SU-DHL-6 (cell line): ENCODE measurements at regions not wholly inside any gene's neighbourhood (a gene's known extent, or its start where the extent isn't known, plus 50 kb on each side); places are given as distances from the start of the nearest gene placed in this dataset.
"Not testable (repeated sequence)": the region's sequence is repeated elsewhere in the genome, so short reads cannot be mapped to it uniquely, and the experiment has no call there.

Source experiments
- H2AFZ ChIP-seq: fragments of 200-600 bp; sonication (generic); 2 replicates; pipeline ENCODE4 v1.6.1; 2014; ENCODE audit warnings: low read depth, mild to moderate bottlenecking, moderate library complexity, mixed read lengths, antibody characterized with exemption, low read length; ENCODE audit not compliant: severe bottlenecking
- H3F3A ChIP-seq: fragments of 200-600 bp; shearing (Covaris generic); 2 replicates; pipeline ENCODE4 v1.6.0; 2016; ENCODE audit warnings: antibody characterized with exemption, mild to moderate bottlenecking; ENCODE audit not compliant: insufficient read depth
- H3K27ac ChIP-seq: fragments of 200-600 bp; sonication (generic); 2 replicates; pipeline ENCODE4 v1.5.1; 2016; ENCODE audit warnings: low read depth, mild to moderate bottlenecking, low read length, moderate library complexity, mixed read lengths
- H3K27me3 ChIP-seq: fragments of 200-600 bp; sonication (generic), shearing (Covaris generic); 2 replicates; pipeline ENCODE4 v1.6.0; 2014; ENCODE audit warnings: mild to moderate bottlenecking, low read length
- H3K36me3 ChIP-seq: fragments of 200-600 bp; sonication (generic); 2 replicates; pipeline ENCODE4 v1.6.1; 2014; ENCODE audit warnings: mild to moderate bottlenecking, low read length, mixed read lengths
- H3K4me2 ChIP-seq: fragments of 300-600, 200-600 bp; shearing (Covaris generic), sonication (generic); 2 replicates; pipeline ENCODE4 v1.6.0; 2014; ENCODE audit warnings: low read length, low read depth, mild to moderate bottlenecking; ENCODE audit not compliant: poor library complexity, severe bottlenecking
- H3K4me3 ChIP-seq: fragments of 200-600 bp; sonication (generic); 2 replicates; pipeline ENCODE4 v1.5.1; 2014; ENCODE audit warnings: antibody characterized with exemption, low read length, mild to moderate bottlenecking, mixed read lengths; ENCODE audit not compliant: insufficient read depth, poor library complexity, severe bottlenecking
- H3K79me2 ChIP-seq: fragments of 200-600 bp; sonication (generic); 2 replicates; pipeline ENCODE4 v1.6.1; 2014; ENCODE audit warnings: mild to moderate bottlenecking, low read length, moderate library complexity; ENCODE audit not compliant: insufficient read depth
- H3K9ac ChIP-seq: fragments of 200-600 bp; sonication (generic); 2 replicates; pipeline ENCODE4 v1.7.0; 2014; ENCODE audit warnings: mild to moderate bottlenecking, low read length
- H3K9me2 ChIP-seq: fragments of 200-600 bp; sonication (generic); replicated peaks from 2 replicates; pipeline ENCODE4 v1.6.1; 2014; ENCODE audit warnings: low read length; ENCODE audit not compliant: insufficient read depth
- H3K9me3 ChIP-seq: fragments of 200-600 bp; sonication (generic); 2 replicates; pipeline ENCODE4 v1.6.1; 2014; ENCODE audit warnings: low read length, mixed read lengths; ENCODE audit not compliant: insufficient read depth
- H4K20me1 ChIP-seq: fragments of 200-600 bp; sonication (generic); 2 replicates; pipeline ENCODE4 v1.6.1; 2014; ENCODE audit warnings: low read depth, mild to moderate bottlenecking, antibody characterized with exemption, low read length, moderate library complexity, mixed read lengths
- CTCF ChIP-seq: fragments of 200-600 bp; sonication (generic); IDR thresholded peaks from one replicate; pipeline ENCODE4 v1.5.1; 2017; ENCODE audit warnings: antibody characterized with exemption, mild to moderate bottlenecking, low read length, moderate library complexity; ENCODE audit not compliant: insufficient read depth, poor library complexity, severe bottlenecking
- EZH2phosphoT487 ChIP-seq: fragments of 200-600 bp; sonication (generic), shearing (Covaris generic); conservative IDR thresholded peaks from 2 replicates; pipeline ENCODE4 v1.6.1; 2018; ENCODE audit warnings: mild to moderate bottlenecking, antibody characterized with exemption, low read length, moderate library complexity, mixed read lengths

DNA sequence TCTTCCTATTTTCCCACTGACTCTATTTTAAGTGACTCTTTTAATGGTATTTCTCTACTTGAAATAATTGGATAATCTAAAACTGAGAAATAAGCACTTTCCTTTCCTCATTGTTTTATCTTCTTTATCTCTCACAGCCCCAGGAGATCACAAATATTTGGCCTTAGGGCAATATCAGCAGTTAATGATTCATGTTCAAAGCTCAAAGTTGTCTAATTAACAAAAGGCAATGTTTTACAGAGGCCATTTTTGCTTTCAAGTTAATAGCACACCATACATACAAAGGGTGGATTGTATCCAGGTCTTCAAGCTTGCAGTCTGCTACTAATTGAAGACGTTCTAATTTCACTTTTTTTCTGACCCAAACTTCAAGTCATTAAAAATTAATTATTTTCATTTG, 120.1 kb downstream of the LRRN1 start:
- TF ChIP-seq CTCF (no peak), EZH2phosphoT487 (no peak)
- H3K79me2 ChIP-seq: no peaks in the 10 kb centered on the region
- no peaks in the 10 kb centered on the region for H4K20me1 ChIP-seq
- H3K4me2 ChIP-seq: no peak overlapping the region
- no peak overlapping the region for H3K4me3 ChIP-seq
- no peak overlapping the region for H3K9ac ChIP-seq
- H3F3A ChIP-seq: no peaks in the 10 kb centered on the region
- H3K9me3 ChIP-seq: no peaks in the 10 kb centered on the region
- H3K27me3 ChIP-seq: no peaks in the 10 kb centered on the region
- no peaks in the 10 kb centered on the region for H3K9me2 ChIP-seq
- H3K27ac ChIP-seq: no peak overlapping the region
- H2AFZ ChIP-seq: no peak overlapping the region
- no peaks in the 10 kb centered on the region for H3K36me3 ChIP-seq

DNA sequence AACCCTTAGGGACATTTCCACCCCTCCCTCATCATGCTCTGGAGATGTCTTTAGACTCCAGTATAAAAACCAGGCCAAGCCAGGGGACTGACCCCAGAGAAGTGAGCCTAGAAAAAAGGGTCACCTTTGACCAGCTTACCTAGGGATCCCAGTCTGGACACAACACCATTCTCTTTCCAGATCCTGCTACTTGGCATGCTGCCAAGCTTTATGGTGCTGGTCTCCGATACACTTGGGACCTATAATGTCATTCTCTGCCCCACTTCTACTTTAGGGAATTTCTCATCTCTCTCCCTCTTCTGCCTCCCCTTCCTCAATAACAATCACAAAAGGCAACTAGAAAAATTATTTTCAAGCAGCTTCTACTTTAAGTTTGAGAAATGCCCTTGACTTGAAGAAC, 124.4 kb downstream of the LRRN1 start:
- Histone ChIP-seq H3K9me2 (no peaks in the 10 kb centered on the region), H3K9me3 (no peaks in the 10 kb centered on the region), H4K20me1 (no peaks in the 10 kb centered on the region), H3K79me2 (no peaks in the 10 kb centered on the region), H3K4me2 (no peak overlapping the region), H3K36me3 (no peaks in the 10 kb centered on the region), H3K27ac (no peak overlapping the region), H3K4me3 (no peak overlapping the region), H3K9ac (no peak overlapping the region), H3K27me3 (no peaks in the 10 kb centered on the region), H3F3A (no peaks in the 10 kb centered on the region), H2AFZ (no peak overlapping the region)
- TF ChIP-seq CTCF (no peak), EZH2phosphoT487 (no peak)

DNA sequence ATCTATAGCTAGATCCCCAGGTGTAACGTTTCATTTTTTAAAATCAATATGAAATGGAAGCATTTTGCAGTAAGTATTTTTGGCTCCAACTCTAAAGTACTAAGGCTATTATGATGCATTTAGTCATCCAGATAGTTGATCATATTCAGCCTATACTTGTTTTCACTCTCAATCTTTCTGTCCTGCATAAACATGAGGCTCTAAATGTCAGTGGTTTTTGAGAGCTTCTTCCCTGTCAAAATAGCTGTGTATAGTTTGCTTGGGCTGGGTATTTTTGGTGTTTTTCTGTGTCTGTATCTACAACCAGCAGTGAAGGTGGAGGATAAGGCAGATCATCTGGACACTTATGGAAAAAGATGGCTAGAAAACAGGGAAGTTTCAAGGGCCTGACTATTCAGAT, 128.0 kb downstream of the LRRN1 start:
- TF ChIP-seq CTCF (no peak), EZH2phosphoT487 (no peak)
- H3F3A ChIP-seq: no peaks in the 10 kb centered on the region
- no peak overlapping the region for H3K9ac ChIP-seq
- no peaks in the 10 kb centered on the region for H3K36me3 ChIP-seq
- no peaks in the 10 kb centered on the region; the same call in 1 of the 2 replicates for H3K9me2 ChIP-seq
- no peak overlapping the region for H3K4me3 ChIP-seq
- no peak overlapping the region for H2AFZ ChIP-seq
- no peak overlapping the region for H3K27ac ChIP-seq
- H4K20me1 ChIP-seq: no peaks in the 10 kb centered on the region
- no peak overlapping the region for H3K4me2 ChIP-seq
- no peaks in the 10 kb centered on the region for H3K27me3 ChIP-seq
- H3K9me3 ChIP-seq: no peaks in the 10 kb centered on the region
- H3K79me2 ChIP-seq: no peaks in the 10 kb centered on the region

DNA sequence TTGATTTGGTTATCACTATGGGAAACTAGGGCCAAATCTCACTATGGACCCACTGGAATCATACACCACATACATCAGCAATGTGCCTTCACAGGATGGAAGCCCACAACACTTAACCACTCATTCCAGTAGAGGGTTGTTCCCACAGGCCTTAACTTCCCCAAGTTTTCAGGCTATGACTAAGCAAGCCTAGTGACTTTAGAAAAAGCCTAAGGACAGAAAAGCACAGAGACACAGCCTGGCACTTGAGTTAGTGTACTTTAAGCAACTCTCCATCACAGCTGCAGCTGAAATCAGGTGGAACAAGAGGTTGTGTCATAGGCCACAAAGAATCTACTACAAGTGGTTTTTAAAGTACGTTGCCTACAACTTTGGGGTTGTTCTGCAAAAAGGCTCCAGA, 128.7 kb downstream of the LRRN1 start:
- H2AFZ ChIP-seq: no peak overlapping the region
- no peak for TF ChIP-seq CTCF
- no peak overlapping the region for H3K9ac ChIP-seq
- no peaks in the 10 kb centered on the region for H3K9me3 ChIP-seq
- no peaks in the 10 kb centered on the region for H3K27me3 ChIP-seq
- no peak overlapping the region for H3K27ac ChIP-seq
- no peaks in the 10 kb centered on the region for H3K79me2 ChIP-seq
- no peaks in the 10 kb centered on the region; the same call in 1 of the 2 replicates for H3K9me2 ChIP-seq
- no peak overlapping the region for H3K4me3 ChIP-seq
- no peaks in the 10 kb centered on the region for H3F3A ChIP-seq
- no peaks in the 10 kb centered on the region for H3K36me3 ChIP-seq
- H3K4me2 ChIP-seq: no peak overlapping the region
- H4K20me1 ChIP-seq: no peaks in the 10 kb centered on the region

DNA sequence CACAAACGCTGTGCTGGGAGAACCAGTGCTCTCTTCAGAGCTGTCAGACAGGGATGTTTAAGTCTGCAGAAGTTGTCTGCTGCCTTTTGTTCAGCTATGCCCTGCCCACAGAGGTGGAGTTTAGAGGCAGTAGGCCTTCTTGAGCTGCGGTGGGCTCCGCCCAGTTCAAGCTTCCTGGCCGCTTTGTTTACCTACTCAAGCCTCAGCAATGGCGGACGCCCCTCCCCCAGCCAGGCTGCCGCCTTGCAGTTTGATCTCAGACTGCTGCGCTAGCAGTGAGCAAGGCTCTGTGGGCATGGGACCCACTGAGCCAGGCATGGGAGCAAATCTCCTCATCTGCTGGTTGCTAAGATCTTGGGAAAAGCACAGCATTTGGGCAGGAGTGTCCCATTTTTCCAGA, 142.1 kb downstream of the LRRN1 start:
- H3K27ac ChIP-seq, H3K9me3 ChIP-seq, H3K79me2 ChIP-seq, H3K9me2 ChIP-seq, H3K36me3 ChIP-seq, H3K4me3 ChIP-seq, H3K27me3 ChIP-seq, H3K4me2 ChIP-seq, H3F3A ChIP-seq, H2AFZ ChIP-seq, H4K20me1 ChIP-seq, H3K9ac ChIP-seq: not testable (repeated sequence)
